Suppressor macrophage treated with lipopolysaccharide for 1 hour (primary cell): ENCODE measurements at regions not wholly inside any gene's neighbourhood (a gene's known extent, or its start where the extent isn't known, plus 50 kb on each side); places are given as distances from the start of the nearest gene placed in this dataset.
"Not testable (repeated sequence)": the region's sequence is repeated elsewhere in the genome, so short reads cannot be mapped to it uniquely, and the experiment has no call there.

ENCODE experiments used
- DNase-seq, 3 donors: peaks; one replicate each; pipeline ENCODE4 v3.0.0-alpha.2; 2020 to 2022

DNA sequence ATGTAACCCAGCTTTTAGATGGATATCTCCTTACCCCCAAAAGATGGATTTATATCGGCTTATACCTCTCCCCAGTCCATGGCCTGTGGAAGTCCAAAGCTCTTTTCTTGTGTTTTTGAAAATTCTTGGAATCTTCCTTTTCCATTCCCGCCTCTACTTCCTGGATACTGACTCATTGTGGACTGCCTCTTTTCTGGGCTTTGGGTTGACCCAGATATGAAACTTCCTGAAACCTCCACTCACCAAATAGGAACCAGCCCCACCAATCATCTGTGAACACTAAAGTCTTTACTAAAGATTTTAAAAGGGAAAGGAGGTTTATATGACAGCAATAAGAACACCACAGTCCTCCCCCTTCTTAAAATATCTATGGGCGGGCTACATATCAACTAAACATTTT, 163.4 kb upstream of the SYN3 start:
- DNase-seq: no peak

DNA sequence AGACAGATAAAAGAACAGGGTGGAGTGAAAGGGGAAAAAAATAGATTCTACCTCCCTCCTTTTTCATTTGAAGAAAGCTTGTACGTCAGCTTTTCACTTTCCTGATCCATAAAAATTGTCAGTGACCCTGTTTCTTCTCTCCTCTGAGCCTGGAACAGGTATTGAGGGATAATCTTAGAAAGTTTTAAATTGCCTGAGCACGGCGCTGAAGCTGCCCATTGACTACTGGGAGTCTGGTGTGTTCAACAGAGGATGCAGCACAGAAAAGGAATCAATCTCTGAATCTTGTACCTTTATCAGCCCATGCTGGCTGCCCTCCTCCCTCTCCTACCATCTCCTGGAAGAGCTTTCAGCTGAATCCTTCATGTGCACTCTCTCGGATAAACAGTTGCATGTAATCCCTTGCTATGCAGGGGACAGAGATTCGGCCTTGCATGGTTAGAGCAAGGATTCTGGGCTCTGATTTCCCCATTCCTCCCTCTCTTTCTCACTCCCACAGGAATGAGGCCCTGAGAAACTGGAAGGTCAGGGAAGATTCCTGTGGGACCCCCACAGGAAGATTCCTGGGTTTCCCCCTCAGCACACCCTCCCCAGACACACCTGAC, 162.4 kb upstream of the SYN3 start:
- no peak for DNase-seq

DNA sequence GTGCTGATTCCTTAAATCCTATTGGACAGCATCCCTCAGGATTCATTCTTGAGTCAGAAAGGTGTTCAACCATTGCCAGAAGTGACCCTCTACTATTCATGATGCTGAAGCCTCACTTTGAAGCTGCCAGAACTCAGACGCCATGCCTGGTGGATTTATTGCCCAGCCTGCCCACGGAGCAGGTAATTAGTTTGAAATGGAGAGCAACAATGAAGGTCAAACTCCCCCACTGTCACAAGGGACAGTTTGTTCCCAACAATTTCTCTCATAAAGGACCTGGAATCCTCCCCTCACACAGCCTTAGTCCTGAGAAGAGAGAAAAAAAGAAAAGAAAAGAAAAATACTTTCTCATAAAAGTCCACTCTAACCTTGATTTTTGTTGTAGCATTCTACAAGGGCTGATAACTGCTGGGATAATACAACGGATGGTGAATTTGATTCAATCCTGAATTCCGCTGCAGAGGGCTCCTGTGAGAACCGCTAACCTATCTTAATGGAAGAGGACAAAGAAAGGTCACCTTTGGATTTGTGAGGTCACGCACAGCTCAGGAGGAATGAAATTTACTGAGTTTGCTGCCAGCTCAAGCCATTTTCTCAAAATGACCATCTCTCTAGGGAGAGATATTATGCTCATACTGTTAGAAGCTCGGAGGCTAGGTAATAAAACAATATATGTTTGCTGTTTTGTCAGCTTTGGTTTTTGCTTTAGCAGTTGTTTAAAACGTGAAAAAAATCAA, 161.6 kb upstream of the SYN3 start:
- no peak for DNase-seq

DNA sequence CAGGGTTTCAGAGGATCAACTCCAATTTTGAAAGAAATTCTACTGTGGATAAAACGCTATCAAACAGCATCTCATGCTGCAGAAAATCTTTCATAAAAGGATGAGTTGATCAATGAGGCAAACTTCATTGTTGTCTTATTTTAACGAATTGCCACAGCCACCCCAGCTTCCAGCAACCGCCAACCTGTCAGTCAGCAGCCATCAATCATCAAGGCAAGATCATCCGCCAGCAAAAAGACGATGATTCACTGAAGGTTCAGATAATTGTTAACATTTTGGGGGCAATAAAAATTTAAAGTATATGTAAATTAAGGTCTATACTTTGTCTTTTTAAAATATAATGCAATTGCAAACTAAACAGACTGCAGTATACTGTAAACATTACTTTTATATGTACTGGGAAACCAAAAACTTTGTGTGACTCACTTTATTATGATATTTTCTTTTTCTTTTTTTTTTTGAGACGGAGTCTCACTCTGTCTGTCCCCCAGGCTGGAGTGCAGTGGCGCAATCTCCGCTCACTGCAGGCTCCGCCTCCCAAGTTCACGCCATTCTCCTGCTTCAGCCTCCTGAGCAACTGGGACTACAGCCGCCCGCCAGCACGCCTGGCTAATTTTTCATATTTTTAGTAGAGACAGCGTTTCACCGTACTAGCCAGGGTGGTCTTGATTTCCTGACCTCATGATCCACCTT, 155.3 kb upstream of the SYN3 start:
- DNase-seq: no peak

DNA sequence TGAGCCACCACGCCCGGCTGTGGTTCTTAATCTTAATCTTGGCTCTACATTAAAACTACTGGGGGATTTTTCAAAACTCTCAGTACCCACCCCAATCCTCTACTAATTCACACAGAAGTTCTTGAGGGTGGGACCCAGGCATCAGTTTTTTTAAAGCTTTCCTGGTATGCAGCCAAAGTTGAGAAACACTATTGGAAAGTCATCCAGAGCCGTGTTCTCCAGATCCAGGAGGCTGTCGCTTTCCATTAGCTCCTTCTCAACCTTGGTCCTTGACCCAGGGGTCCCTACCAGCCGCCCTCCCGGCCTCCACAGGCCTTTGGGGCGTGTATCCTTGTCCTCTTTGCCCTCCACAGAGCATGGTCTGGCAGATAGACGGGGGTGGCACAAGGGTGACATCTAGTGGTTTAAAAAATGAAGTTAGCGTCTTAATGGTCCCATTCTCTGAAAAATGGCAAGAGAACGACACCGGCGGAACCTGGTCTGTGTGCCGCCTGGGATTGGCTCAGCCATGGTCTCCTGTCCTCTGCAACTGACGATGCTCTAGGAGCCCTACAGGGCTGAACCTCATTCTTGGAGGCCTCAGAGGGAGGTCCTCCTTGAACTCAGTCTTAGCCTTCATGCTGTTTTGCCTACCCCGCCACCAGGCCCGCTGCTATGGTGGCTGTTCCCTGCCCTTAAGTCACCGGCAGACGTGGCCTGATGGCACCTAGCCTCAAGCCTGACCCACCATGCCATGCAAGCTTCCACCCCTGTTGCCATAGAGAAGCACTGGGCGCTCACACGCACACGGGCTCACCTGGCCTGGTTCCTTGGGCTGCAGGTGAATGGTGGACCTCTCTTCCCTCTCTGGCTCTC, 152.0 kb upstream of the SYN3 start:
- DNase-seq: peak; percentile 44 to 61 (median 57)

DNA sequence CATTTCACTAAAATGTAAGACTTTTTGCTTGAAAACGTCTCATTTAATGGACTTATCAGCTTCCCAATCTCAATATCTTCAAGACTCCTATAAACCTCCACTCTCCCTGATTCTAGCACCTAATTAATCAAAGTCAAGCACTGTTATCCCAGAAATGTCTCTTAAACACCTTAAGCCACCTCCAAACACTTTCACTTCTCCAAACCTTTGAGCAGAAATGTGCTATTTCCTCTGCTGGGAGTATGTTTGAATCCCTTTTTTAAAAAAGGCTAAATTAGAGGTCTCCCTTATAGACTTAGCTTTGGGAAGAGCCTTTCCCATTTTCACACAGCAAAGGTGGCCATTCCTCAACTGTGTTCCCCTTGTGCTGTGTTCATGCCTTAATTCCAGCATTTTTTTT, 146.2 kb upstream of the SYN3 start:
- no peak for DNase-seq

DNA sequence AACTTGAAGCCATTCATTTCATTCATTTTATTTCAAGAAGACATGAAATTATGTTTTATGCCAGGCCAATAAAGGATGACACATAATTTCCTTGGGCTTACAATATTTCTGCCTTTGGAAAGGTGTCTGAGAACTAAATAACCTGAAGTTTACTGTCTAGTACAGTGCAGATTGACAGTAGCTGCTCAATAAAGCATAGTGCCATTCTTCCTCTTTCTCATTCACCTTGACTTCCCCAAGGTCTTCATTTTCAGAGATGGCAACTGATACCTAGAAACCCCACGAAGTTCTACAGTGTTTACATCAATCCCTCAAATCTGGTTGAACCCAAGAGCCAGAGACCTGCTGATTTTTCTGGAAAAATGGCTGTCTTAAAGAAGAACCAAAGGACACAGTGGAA, 144.3 kb upstream of the SYN3 start:
- no peak for DNase-seq

DNA sequence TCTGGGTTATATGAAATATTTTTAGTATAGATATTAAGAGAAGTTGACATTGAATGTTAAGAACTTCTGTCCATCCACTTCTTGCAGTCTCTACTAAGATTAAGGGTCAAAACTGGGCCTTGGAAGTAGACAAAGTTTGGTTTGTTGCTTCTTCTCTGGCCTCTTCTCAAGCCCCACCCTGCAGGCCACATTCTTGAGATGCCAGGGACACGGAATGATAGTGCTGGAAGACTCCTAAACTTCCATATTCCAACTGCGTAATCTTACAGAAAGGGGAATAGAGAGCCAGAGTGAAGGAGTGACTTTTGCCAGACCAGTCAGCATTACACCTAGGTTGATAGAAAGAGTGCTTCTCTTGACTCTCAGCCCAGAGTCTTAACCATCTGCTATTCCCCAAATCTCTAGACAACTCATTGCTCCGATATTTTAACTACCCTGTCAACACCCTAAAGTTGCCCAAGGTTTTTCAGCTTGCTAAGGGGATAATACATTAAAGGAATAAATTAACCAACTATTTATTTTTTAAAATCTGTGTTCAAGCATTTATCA, 136.4 kb upstream of the SYN3 start:
- no peak for DNase-seq

DNA sequence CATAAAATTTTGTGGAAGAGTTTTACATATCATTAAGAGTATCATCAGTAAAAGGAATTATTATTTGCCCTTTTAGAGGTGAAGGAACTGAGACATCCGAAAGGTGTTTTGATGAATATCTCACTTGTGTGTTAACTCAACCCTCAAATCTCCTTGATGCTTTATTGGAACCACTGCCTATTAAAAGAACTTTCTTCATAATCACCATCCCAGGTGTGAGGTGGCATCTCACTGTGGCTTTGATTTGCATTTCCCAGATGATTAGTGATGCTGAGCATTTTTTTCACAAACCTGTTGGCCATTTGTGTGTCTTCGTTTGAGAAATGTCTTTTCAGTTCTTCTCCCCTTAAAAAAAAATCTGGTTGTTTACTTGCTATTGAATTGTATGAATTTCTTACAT, 134.0 kb upstream of the SYN3 start:
- DNase-seq: no peak

DNA sequence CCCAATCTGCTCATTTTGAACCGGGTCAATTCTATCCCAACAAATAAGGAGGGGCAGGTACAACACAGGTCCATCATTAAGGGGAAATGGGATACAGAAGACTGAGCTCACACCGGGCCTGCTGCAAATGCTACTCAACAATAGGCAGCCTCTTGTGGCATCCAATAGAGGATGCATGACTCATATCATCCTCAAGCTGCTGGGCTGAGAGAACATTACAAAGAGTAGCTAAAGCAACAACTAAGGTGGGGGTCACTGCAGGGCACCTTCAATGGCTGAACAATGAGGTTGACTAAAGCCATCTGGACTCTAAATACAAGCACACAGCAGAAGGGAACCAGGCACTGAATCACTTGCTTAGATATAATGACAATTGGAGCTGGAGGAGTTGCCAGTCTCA, 130.1 kb upstream of the SYN3 start:
- no peak for DNase-seq

DNA sequence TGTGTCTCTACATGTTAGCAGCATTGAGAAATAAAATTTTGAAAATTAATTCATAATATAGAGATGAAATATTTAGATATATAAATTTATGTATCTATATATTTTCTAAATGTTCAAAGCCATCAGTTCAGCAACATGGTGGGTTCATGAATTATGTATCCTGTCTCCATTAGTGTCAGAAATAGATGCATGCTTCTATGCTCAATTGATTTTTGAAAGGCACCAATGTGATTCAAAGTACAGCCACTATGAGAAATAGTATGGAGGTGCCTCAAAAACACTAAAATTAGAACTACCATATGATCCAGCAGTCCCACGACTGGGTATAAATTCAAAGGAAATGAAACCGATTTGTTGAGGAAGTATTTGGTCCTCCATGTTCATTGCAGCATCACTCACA, 128.6 kb upstream of the SYN3 start:
- no peak for DNase-seq

DNA sequence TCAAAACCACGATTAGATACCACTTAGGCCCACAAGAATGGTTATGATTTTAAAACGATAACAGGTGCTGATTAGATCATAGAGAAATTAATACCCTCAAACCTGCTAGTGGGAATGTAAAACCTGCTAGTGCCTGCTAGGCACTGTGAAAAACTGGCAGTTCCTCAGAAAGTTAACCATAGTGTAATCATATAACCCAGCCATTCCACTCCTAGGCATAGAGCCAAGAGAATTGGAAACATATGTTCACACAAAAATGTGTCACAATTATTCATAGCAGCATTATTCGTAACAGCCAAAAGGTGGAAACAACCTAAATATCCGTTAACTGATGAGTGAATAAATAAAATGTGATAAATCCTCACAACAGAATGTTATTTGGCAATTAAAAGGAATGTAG, 122.2 kb upstream of the SYN3 start:
- DNase-seq: no peak

DNA sequence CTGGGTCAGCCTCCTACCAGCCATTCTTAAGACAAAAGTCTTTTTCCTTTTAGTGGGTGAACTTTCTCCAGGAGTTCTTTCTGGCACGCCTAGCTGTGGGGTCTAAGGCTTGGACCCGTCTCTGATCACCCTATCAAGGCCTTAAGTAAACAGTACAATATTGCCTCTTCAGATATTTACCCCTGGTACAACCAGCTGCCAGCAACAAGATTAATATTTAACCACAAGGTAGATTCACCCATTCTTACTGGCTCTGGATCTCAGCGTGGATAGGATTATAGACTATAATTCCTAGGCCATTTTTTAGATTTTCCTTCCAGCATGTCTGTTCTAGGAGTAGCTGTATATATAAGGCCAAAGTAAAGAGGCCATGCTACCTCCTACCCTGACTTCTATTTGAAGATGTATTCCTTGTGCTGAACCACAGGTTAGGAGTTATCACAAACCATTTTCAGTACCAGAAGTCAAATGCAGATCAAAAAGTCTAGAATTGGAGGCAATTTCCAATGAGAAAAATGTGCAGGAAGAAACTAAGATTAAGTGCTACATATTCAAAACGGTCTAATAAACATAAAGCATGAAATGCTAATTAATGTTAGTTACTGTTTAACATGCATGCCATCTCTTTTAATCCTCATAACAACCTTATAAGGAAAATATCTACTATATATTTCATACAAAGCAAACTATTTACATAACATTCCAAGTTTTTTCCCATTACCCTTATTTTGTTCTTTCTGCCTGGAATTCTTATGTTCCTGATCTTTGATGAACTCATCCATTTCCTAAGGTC, 110.0 kb upstream of the SYN3 start:
- no peak for DNase-seq

DNA sequence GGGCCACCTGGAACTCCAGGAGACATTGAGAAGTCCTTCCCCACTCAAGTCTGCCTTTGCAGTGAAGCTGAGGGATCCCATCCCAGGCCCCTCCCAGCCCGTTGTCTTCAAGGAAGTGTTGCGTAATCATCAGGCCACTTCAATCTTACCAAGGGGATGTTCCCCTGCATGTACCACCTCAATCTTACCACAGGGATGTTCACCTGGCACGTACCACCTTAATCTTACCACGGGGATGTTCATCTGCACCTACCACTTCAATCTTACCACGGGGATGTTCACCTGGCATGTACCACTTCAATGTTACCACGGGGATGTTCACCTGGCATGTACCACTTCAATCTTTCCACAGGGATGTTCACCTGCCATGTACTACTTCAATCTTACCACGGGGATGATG, 108.0 kb upstream of the SYN3 start:
- DNase-seq: no peak

DNA sequence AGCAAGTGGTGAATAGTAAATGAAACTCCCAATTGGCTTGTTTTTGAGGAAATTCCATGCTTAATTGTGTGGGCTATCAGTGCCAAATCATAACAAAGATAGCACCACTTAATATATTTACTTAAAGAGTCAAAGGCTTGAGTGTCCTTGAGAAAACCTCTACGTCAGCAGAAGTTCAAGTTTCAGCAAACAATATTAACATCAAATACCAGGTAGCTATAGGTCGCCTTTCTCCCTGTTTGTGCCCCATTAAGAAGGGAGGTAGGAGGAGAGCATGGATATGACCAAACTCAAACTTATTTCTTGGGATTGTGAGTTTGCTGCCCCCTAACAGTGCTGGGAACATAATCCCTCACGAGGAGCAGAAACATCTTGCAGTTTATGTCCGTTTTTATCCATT, 105.6 kb upstream of the SYN3 start:
- DNase-seq: no peak

DNA sequence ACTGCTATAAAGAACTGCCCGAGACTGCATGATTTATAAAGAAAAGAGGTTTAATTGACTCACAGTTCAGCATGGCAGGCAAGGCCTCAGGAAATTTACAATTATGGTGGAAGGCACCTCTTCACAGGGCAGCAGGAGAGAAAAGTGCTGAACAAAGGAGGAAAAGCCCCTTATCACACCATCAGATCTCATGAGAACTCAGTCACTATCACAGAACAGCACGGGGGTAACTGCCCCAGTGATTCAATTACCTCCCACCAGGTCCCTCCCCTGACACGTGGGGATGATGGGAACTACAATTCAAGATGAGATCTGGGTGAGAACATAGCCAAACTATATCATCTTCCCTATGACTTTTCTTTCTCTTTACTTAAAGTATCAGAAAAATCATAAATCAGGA, 104.0 kb upstream of the SYN3 start:
- DNase-seq: no peak

DNA sequence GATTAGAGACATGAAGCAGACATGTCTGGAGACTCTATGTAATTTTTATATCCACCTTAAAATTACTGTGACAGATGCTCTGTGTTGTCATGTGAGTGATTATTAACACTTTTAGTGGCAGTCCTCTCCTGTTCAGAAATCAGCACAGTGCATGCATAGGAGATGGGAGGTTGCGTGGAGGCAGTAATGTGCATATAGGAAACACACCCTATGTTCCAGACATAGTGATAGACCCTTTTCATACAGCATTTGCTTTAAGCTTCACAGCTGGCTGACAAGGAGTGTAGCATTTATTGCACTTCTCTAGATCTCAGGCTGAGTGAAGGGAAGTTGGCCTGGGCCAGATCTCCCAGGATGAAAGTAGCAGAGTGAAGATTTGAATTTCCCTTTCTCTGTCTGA, 102.3 kb upstream of the SYN3 start:
- DNase-seq: no peak

DNA sequence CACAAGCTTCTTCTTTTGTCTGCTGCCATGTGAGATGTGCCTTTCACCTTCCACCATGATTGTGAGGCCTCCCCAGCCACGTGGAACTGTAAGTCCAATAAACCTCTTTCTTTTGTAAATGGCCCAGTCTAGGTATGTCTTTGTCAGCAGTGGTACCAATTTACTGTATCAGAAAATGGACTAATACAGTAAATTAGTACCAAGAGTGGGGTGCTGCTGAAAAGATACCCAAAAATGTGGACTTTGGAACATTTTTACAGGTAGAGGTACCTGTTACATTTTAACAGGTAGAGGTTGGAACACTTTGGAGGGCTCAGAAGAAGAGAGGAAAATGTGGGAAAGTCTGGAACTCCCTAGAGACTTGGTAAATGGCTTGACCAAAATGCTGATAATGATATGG, 96.8 kb upstream of the SYN3 start:
- not testable (repeated sequence) for DNase-seq

DNA sequence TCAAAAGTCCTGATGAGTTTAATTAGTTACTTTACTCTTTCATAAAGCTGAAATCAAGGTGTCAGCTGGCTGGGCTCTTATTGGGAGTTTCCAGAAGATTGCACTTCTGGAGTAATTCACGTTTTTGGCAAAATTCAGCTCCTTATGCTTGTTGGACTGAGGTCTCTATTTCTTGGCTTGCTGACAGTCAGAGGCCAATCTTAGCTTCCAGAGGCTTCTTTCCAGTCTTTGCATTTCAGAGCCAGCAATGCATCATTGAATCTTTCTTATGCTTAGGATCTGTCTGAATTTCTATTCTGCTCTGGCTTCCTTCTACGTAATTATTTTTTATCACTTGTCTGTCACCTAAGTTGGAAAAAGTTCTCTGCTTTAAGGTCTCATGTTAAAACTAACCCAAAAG, 91.4 kb upstream of the SYN3 start:
- DNase-seq: no peak

DNA sequence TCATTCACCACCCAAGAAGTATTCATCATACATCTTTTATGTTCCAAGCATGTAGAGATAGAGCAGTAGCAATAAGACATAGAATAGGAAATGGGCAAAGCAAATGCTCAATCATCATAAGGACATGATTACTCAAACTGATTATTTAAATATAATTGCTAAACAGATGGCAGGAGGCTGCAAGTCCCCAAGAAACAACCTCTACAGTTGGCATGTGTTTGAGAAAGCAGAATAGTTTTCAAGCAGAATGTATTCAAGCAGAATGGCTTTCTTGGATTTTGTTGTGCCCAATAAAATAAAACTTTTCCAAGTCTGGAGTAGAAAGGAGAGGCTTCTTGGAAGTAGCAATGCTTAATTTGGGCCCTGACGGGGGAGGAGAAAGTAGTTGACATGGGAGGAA, 86.5 kb upstream of the SYN3 start:
- no peak for DNase-seq

DNA sequence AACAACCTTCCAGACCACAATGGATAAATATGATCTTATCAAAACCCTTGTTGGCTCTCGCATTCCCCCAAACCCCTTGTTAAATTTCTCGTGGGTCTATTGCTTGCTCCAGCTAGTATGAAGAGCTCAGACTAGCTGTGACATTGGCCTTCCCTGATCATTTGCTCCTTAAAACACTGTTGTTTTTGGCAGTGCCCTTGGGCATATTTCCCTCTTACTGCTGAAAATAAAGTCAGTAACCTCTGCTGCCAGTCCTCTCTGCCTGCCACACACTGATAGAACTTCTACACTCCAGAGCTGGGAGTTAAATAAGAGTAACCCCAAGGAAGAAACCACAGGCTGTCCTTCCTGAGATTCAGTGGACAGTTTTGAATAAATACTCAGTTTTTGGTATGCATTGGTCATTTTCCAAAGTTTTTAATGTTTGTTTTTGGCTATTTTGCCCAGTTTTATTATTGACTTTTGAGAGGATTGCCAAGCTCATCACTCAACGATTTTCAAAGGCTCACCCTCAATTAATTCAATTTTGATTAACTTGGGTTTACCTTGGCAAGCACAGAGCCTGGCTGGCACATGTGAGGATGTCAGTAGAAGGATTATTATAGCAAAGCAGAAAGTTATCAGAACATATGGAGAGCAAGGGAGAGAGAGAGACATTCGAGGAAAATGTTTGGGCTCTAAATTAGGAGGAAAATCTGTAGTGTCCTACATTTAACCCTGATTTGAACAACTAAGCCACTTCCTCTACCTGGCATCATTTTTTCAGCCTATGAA, 84.3 kb upstream of the SYN3 start:
- DNase-seq: no peak

DNA sequence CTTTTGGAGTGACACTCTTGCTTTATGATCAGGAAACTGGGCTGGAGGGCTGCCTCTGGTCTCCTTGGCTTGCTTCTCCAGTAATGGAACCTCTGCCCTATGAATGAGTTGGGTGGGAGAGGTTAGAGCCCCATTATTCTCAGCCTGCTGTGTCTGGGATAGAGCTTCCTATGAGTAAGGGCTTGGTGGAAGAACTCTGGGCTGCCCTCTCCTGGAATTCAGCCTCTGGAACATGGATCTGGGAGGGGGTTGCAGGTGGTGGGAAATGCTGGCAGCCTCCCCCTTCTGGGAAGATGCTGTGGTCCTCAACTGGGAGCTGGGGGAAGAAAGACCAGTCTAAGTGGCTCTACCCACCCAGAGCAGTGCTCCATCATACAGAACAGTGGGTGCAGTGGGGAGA, 81.8 kb upstream of the SYN3 start:
- DNase-seq: no peak
